ENCODE measurements at regions not wholly inside any gene's neighbourhood (a gene's known extent, or its start where the extent isn't known, plus 50 kb on each side); places are given as distances from the start of the nearest gene placed in this dataset.

DNA sequence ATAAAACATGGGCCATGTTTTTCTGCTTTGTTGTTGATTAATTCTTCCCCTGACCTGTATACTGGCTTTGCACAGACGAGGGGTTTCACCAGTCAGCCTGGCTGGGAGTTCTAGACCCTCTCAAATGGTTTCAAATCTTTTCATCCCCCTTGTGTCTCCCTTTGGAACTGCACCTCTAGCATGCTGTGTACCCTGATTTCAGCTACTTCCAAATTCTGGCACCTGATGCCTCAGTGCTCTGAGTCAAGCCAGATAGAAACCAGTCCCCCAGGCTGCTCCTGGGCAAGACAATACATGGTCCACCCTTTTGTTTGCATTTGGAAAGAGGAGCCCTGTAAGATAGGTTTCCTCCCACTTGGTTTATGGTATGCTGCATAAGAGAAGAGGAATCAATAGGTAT, 290.2 kb downstream of the BTBD3 start:
- no peak overlapping the region for H3K4me3 ChIP-seq
- H3K27ac ChIP-seq = no peak overlapping the region
- DNase-seq = peak; percentile 36
- H3K4me1 ChIP-seq = no peaks in the 10 kb centered on the region
- intact Hi-C loops (cut with DNase I) = no loop called here
- H3K9ac ChIP-seq (ENCODE audit: low read depth in 2 of 2, low read length in 2 of 2) = no peak overlapping the region
- no peaks in the 10 kb centered on the region for H3K36me3 ChIP-seq
- H3K27me3 ChIP-seq = no peaks in the 10 kb centered on the region
- TF ChIP-seq, protein P1, sequence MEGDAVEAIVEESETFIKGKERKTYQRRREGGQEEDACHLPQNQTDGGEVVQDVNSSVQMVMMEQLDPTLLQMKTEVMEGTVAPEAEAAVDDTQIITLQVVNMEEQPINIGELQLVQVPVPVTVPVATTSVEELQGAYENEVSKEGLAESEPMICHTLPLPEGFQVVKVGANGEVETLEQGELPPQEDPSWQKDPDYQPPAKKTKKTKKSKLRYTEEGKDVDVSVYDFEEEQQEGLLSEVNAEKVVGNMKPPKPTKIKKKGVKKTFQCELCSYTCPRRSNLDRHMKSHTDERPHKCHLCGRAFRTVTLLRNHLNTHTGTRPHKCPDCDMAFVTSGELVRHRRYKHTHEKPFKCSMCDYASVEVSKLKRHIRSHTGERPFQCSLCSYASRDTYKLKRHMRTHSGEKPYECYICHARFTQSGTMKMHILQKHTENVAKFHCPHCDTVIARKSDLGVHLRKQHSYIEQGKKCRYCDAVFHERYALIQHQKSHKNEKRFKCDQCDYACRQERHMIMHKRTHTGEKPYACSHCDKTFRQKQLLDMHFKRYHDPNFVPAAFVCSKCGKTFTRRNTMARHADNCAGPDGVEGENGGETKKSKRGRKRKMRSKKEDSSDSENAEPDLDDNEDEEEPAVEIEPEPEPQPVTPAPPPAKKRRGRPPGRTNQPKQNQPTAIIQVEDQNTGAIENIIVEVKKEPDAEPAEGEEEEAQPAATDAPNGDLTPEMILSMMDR (IDR thresholded peaks at IDR 0.05) = peak; percentile 64
- no peaks in the 10 kb centered on the region for H3K9me3 ChIP-seq

DNA sequence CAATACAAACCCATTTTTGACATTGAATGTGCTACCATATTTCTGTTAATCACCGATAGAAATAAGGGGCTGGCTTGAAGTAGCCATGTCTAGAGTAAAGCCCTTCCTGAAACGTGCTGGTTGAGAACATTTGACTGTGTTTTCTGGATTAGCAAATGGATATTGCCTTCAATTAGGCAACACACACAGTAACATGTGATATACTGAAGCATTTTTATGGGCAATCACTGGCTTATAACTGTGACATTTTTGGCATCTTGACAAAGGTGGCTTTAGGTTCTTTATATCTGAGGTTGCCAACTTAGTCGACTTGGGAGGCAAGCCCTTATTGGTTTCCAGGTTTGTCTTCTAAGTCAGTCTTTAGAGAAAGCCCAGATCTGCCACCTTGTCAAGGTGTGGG, 292.9 kb downstream of the BTBD3 start:
- Histone ChIP-seq H3K36me3 (no peaks in the 10 kb centered on the region), H3K9me3 (no peaks in the 10 kb centered on the region), H3K4me1 (no peaks in the 10 kb centered on the region), H3K27ac (no peak overlapping the region), H3K27me3 (no peaks in the 10 kb centered on the region), H3K4me3 (no peak overlapping the region), H3K9ac (ENCODE audit: low read depth in 2 of 2, low read length in 2 of 2) (no peak overlapping the region)
- TF ChIP-seq, protein P1 (IDR thresholded peaks at IDR 0.05) = no peak
- DNase-seq = no peak
- intact Hi-C loops (cut with DNase I) = loop anchor here (10.0 kb wide), 1 partner anchor 536 kb away; no protein-coding TSS in a partner anchor

DNA sequence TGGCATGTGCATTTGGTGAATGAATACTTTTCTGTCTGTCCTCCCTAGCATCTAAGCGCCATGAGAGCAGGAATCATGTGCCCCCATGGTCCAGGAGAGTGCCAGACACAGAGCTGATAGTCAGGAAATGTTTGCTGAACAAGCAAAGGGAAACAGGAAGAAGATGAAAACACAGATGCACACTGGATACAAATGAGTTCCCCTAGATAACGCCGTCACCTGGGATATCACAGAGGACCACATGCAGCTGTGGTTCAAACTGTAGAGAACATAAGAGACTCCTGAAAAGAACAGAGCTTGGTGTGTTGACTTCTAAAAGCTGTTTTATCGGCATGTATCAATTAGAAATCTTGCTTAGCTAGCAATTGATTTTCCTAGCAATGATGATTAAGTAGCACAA, 293.7 kb downstream of the BTBD3 start:
- DNase-seq = no peak
- H3K4me3 ChIP-seq = no peak overlapping the region
- intact Hi-C loops (cut with DNase I) = loop anchor here (10.0 kb wide), 1 partner anchor 537 kb away; no protein-coding TSS in a partner anchor
- H3K27ac ChIP-seq = no peak overlapping the region
- no peaks in the 10 kb centered on the region for H3K4me1 ChIP-seq
- H3K9ac ChIP-seq (ENCODE audit: low read depth in 2 of 2, low read length in 2 of 2) = no peak overlapping the region
- TF ChIP-seq, protein P1 (IDR thresholded peaks at IDR 0.05) = no peak
- H3K9me3 ChIP-seq = no peaks in the 10 kb centered on the region
- H3K36me3 ChIP-seq = no peaks in the 10 kb centered on the region
- H3K27me3 ChIP-seq = no peaks in the 10 kb centered on the region

DNA sequence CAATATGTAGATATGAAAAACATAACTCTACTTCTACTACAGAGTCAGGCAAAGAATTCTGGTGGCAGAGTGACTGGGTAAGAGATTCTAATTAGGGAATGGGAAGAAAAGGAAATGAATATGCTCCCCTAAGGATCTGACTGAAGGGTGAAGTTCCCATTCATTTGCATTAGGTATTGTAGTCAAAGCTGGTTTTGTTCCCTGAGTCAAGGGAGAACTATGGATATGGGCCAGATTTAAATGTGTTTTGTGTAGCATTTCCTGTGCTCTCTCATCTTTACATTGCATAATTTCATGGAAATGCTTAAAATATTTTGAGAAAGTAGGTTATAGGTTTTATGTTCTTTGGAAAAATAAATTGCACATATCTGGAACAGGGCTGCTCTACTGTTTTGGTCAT, 299.7 kb downstream of the BTBD3 start:
- Histone ChIP-seq H3K36me3 (no peaks in the 10 kb centered on the region), H3K4me1 (no peaks in the 10 kb centered on the region), H3K27me3 (no peaks in the 10 kb centered on the region), H3K27ac (no peak overlapping the region), H3K9me3 (no peaks in the 10 kb centered on the region), H3K9ac (ENCODE audit: low read depth in 2 of 2, low read length in 2 of 2) (no peak overlapping the region), H3K4me3 (no peak overlapping the region)
- intact Hi-C loops (cut with DNase I) = loop anchor here (10.0 kb wide), 1 partner anchor 543 kb away; no protein-coding TSS in a partner anchor
- TF ChIP-seq, protein P1 (IDR thresholded peaks at IDR 0.05) = no peak
- DNase-seq = no peak

DNA sequence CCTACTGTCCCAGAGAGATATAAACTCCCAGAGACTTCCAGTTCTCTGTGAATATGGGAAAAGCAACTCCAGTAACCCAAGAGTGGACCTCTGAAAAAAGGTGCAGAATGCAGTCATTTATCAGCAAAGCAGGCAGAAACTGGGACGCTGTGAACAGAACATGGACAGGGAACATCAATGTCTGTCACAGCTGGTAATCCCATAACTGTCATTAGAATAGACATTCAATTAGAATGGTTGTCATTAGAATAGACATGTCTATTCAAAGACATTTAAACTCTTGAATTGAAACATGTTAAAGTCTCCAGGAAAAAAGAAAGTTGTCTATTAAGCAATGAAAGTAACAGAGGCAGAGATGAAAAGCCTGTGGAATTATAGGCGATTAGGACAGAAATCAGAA, 302.1 kb downstream of the BTBD3 start:
- Histone ChIP-seq H3K4me3 (no peak overlapping the region), H3K9me3 (no peaks in the 10 kb centered on the region), H3K36me3 (no peaks in the 10 kb centered on the region), H3K4me1 (no peaks in the 10 kb centered on the region), H3K9ac (ENCODE audit: low read depth in 2 of 2, low read length in 2 of 2) (no peak overlapping the region), H3K27me3 (no peaks in the 10 kb centered on the region), H3K27ac (no peak overlapping the region)
- TF ChIP-seq, protein P1 (IDR thresholded peaks at IDR 0.05) = no peak
- intact Hi-C loops (cut with DNase I) = loop anchor here (10.0 kb wide), 1 partner anchor 545 kb away; no protein-coding TSS in a partner anchor
- DNase-seq = no peak
